ENCODE measurements at regions not wholly inside any gene's neighbourhood (a gene's known extent, or its start where the extent isn't known, plus 50 kb on each side); places are given as distances from the start of the nearest gene placed in this dataset.

DNA sequence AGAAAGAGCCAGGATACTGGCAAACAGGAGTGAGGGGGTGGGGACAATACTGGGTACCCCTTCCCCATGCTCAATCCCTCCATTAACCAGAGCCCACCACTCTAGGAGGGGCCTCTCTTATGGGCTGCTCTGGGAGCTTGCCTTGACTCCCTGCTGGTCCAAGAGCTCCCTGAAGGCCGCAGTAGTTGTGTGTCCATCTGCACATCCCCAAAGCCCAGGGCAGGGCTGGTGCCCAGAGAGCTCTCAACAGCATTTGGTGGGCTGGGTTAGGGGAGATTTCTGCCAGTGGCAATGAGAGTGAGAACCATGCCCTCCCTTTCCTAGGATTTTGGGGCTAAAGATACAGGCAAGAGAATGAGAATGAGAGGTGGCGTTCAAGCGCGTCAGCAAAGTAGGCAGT, 230.6 kb upstream of the PMEPA1 start:
- POLR2A ChIA-PET (ENCODE audit: low non-redundant PET): no interaction called here
- H3K4me1 ChIP-seq (ENCODE audit: insufficient read depth, low read length, poor library complexity, severe bottlenecking): no peaks in the 10 kb centered on the region
- H3K36me3 ChIP-seq (ENCODE audit: insufficient read depth, low read length, poor library complexity, severe bottlenecking): no peaks in the 10 kb centered on the region
- H3K27me3 ChIP-seq (replicated peaks; ENCODE audit: insufficient read depth, low read depth, low read length, poor library complexity): no peaks in the 10 kb centered on the region
- H3K9me3 ChIP-seq (ENCODE audit: low read depth, low read length, poor library complexity, severe bottlenecking): no peaks in the 10 kb centered on the region
- no peak overlapping the region for H3K4me3 ChIP-seq (ENCODE audit: low read depth, low read length, poor library complexity, severe bottlenecking)
- CTCF ChIA-PET: no interaction called here
- no peak overlapping the region for H3K27ac ChIP-seq (ENCODE audit: low read depth, low read length, poor library complexity, severe bottlenecking)
- DNase-seq (ENCODE audit: low spot score): no peak
- no TSS peak for BruUV-seq (replicated peaks)
- intact Hi-C loops (cut with micrococcal nuclease; ENCODE audit: unreplicated experiment): no loop called here
- no peak for TF ChIP-seq EZH2 (IDR thresholded peaks at IDR 0.05; ENCODE audit: borderline replicate concordance, low read depth, low read length, poor library complexity, severe bottlenecking)
- TF ChIP-seq, protein P1, sequence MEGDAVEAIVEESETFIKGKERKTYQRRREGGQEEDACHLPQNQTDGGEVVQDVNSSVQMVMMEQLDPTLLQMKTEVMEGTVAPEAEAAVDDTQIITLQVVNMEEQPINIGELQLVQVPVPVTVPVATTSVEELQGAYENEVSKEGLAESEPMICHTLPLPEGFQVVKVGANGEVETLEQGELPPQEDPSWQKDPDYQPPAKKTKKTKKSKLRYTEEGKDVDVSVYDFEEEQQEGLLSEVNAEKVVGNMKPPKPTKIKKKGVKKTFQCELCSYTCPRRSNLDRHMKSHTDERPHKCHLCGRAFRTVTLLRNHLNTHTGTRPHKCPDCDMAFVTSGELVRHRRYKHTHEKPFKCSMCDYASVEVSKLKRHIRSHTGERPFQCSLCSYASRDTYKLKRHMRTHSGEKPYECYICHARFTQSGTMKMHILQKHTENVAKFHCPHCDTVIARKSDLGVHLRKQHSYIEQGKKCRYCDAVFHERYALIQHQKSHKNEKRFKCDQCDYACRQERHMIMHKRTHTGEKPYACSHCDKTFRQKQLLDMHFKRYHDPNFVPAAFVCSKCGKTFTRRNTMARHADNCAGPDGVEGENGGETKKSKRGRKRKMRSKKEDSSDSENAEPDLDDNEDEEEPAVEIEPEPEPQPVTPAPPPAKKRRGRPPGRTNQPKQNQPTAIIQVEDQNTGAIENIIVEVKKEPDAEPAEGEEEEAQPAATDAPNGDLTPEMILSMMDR (conservative IDR thresholded peaks at IDR 0.05; ENCODE audit: low read depth, low read length): no peak

DNA sequence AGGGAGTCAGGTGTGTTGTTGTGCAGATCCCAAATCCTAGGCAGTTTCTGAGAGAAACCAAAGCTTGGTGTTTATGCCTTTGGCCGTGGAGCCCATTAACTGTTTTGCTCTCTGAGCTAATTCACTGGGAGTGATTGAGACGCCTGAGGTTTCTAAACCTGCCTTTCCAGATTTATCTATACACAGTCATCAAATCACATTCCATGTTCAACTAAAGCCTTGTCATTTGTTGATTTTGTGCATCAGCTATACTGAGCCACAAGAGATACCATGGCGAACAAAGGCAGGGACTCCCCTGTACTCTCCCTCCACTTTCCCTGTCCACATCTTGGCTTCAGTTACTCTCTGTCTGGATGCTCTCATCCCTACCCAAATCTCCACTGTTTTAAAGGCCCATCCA, 229.7 kb upstream of the PMEPA1 start:
- H3K9me3 ChIP-seq (ENCODE audit: low read depth, low read length, poor library complexity, severe bottlenecking): no peaks in the 10 kb centered on the region
- H3K27ac ChIP-seq (ENCODE audit: low read depth, low read length, poor library complexity, severe bottlenecking): no peak overlapping the region
- intact Hi-C loops (cut with micrococcal nuclease; ENCODE audit: unreplicated experiment): no loop called here
- no peaks in the 10 kb centered on the region for H3K27me3 ChIP-seq (replicated peaks; ENCODE audit: insufficient read depth, low read depth, low read length, poor library complexity)
- H3K4me3 ChIP-seq (ENCODE audit: low read depth, low read length, poor library complexity, severe bottlenecking): no peak overlapping the region
- DNase-seq (ENCODE audit: low spot score): no peak
- H3K36me3 ChIP-seq (ENCODE audit: insufficient read depth, low read length, poor library complexity, severe bottlenecking): no peaks in the 10 kb centered on the region
- ChIA-PET POLR2A (ENCODE audit: low non-redundant PET) (no interaction called here), CTCF (no interaction called here)
- no TSS peak for BruUV-seq (replicated peaks)
- H3K4me1 ChIP-seq (ENCODE audit: insufficient read depth, low read length, poor library complexity, severe bottlenecking): no peaks in the 10 kb centered on the region
- TF ChIP-seq EZH2 (IDR thresholded peaks at IDR 0.05; ENCODE audit: borderline replicate concordance, low read depth, low read length, poor library complexity, severe bottlenecking): no peak
- TF ChIP-seq, protein P1 (conservative IDR thresholded peaks at IDR 0.05; ENCODE audit: low read depth, low read length): no peak

DNA sequence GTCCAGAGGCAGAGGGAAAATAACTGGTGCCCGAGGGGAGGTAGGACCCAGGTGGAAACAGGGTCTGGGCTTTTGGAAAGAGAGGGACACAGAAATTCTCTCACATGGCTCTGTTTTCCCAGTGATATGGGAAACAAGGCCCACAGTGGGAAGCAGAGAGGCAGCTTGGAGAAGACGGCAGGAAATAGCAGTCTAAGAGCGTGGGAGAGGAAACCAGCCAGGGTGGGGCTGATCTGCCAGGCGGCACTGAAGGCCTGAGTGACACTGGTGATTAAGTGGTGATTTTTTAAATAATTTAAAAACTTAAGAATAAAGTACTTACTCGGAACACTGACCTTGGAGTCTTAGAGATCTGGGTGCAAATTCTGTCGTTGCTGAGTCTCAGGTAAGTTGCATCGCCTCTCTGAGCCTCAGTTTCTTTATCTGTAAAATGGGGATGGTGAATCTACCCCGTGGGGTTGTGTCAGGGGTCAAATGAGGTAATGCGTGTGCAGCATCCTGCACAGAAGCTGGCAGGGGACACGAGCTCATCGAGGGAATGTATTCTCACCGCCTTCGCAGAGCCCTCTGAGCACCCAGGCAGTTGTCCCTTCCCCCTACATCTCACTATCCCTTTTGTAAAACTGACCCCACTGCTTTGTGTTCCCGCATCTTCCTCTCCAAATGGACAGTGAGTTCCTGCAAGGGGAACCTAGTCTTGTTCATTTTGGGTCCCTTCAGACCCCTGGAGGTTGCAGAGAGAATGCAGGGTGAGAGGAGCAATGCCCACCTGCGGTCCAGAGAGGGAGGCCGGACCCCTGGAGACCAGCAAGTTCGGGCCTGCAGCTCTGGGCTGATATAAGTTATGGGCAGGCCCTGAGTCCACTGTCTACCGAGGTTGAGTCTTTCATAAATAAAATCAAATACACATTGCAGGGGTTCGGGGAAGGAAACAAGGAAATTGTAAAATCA, 228.6 kb upstream of the PMEPA1 start:
- Histone ChIP-seq H3K27ac (ENCODE audit: low read depth, low read length, poor library complexity, severe bottlenecking) (no peak overlapping the region), H3K4me3 (ENCODE audit: low read depth, low read length, poor library complexity, severe bottlenecking) (no peak overlapping the region), H3K9me3 (ENCODE audit: low read depth, low read length, poor library complexity, severe bottlenecking) (no peaks in the 10 kb centered on the region), H3K27me3 (replicated peaks; ENCODE audit: insufficient read depth, low read depth, low read length, poor library complexity) (no peaks in the 10 kb centered on the region), H3K36me3 (ENCODE audit: insufficient read depth, low read length, poor library complexity, severe bottlenecking) (no peaks in the 10 kb centered on the region), H3K4me1 (ENCODE audit: insufficient read depth, low read length, poor library complexity, severe bottlenecking) (no peaks in the 10 kb centered on the region)
- no peak for DNase-seq (ENCODE audit: low spot score)
- ChIA-PET CTCF (no interaction called here), POLR2A (ENCODE audit: low non-redundant PET) (no interaction called here)
- no TSS peak for BruUV-seq (replicated peaks)
- intact Hi-C loops (cut with micrococcal nuclease; ENCODE audit: unreplicated experiment): no loop called here
- TF ChIP-seq EZH2 (IDR thresholded peaks at IDR 0.05; ENCODE audit: borderline replicate concordance, low read depth, low read length, poor library complexity, severe bottlenecking): no peak
- TF ChIP-seq, protein P1 (conservative IDR thresholded peaks at IDR 0.05; ENCODE audit: low read depth, low read length): no peak
